Stimulated activated CD8-positive, alpha-beta memory T cell treated with anti-CD3 and anti-CD28 coated beads, Interleukin-4, amount 100 ng/mL, for 24 hours (primary cell): ENCODE measurements at regions not wholly inside any gene's neighbourhood (a gene's known extent, or its start where the extent isn't known, plus 50 kb on each side); places are given as distances from the start of the nearest gene placed in this dataset.

Experiments
- DNase-seq: peaks from one replicate; pipeline ENCODE4 v3.0.0-alpha.2; 2020; ENCODE audit warnings: low read depth

- no peak for DNase-seq
These were observed 136.7 kb downstream of the CYLD start for GRCh38 chr16:50878536-50878935.

- no peak for DNase-seq
These were observed 134.4 kb downstream of the CYLD start for GRCh38 chr16:50876263-50876662.

DNA sequence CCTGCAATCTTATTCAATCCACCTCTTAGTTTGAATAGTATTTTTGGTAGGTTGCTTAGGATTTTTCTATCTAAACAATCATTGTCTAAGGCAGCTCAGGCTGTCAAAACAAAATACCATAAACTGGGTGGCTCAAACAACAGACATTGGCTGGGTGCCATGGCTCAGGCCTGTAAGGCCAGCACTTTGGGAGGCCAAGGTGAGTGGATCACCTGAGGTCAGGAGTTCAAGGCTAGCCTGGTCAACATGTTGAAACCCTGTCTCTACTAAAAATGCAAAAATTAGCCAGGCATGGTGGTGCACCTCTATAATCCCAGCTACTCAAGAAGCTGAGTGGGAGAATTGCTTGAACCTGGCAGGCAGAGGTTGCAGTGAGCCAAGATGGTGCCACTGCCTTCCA lies 126.7 kb downstream of the CYLD start:
- DNase-seq: no peak

GRCh38 chr16:50866806-50867205 lies 124.9 kb downstream of the CYLD start:
- no peak for DNase-seq

GRCh38 chr16:50864386-50864785 lies 122.5 kb downstream of the CYLD start:
- DNase-seq: no peak

GRCh38 chr16:50863644-50864144 lies 121.8 kb downstream of the CYLD start:
- DNase-seq: no peak

GRCh38 chr16:50862818-50863643 lies 121.1 kb downstream of the CYLD start:
- no peak for DNase-seq

DNA sequence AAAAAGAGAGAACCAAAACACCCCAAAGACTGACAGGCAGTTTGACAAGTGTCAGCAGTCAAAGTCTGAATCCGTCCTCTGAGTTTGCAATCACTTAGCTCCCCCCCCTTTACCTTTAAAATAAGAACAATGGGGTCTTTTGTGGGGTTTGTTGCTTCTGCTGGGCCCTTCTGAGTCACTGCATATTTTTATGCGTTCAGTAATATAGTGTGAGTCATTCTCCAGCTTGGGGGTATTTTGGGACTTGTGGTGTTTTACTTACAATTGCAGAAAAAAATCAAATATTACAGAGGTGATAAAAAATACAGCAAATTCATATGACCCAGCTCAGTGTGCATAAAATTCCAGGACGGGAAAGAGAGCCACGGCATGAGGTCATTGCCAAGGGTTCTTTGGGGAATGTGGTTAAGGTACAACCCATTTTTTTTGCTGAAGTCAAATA lies 120.1 kb downstream of the CYLD start:
- no peak for DNase-seq

- DNase-seq: no peak
These were observed 119.6 kb downstream of the CYLD start for GRCh38 chr16:50861451-50861850.

- DNase-seq: no peak
These were observed 117.9 kb downstream of the CYLD start for GRCh38 chr16:50859628-50860360.

DNA sequence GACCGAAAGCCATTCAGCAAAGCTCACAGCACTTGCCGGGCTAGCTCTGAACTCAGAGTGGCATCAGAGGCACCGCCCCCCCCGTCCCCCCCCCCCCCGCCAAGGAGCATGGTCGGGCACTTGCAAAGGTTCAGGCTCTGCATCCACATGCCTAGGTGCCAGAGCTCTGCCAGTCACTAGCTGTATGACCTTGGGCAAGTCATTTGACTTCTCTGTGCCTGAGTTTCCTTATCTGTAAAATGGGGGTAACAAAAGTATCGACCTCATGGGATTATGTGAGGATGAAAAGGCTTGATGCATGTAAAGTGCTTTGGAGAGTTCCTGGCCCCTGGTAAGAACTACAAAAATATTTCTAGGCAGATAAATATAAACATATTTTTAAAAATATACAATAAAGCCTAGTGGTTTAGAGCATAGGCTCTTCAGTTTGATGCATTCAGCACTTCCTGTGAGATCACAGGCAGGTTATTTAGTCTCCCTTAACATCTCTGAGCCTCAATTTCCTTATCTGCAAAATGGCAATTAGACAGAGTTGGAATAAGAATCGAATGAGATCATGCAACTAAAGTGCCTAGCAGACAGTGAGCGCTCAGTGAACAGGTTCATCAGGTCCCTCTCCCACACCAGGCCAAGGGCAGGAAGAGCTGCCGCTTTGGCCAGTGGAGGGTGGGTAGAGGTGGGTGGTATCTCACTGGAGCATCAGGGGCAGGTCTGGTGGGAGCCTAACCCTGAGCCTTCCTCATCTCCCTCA lies 117.2 kb downstream of the CYLD start:
- no peak for DNase-seq

DNA sequence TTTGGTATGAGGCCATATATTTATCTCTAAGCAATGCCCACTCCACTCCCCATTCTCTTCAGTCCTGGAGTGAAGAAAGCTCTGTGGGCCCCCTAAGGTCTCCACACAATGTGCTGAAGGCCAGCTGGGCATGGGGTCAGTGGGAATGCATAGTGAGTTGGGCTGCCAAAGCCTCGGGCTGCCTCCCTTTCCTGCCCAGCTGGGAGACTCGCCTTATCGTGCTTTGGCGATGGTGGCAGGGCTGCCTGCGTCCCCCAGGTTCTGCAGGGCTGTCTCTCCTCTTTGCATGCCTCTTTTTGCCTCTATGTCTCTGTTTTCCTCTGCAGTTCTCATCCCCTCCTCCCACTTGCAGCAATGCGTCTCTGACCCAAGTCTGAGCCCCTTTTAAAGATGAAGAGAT lies 116.5 kb downstream of the CYLD start:
- DNase-seq: no peak

GRCh38 chr16:50857881-50858280 lies 116.0 kb downstream of the CYLD start:
- no peak for DNase-seq

GRCh38 chr16:50856991-50857390 lies 115.1 kb downstream of the CYLD start:
- DNase-seq: no peak

DNA sequence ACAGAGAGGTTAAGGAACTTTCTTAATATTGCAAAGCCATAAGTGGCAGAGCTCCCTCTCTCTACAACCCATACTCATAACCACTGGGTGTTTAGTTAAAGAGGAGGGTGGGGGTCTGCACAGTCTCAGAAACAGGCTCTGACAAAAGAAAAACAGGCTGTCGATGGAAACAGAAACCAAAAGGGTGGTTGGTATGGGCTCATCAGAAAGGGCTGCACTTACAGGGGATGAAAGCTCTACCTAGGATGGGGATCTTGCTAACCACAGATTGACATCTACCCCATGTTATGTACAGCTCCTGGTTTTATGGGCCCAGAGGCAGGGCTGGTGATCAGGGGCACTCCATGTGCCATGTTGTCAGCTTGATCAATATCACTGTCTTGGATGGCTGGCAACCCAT lies 111.4 kb downstream of the CYLD start:
- DNase-seq: no peak
